HepG2 (cell line): ENCODE measurements at regions not wholly inside any gene's neighbourhood (a gene's known extent, or its start where the extent isn't known, plus 50 kb on each side); places are given as distances from the start of the nearest gene placed in this dataset.

ENCODE experiments used
- E2F2 ChIP-seq: sonication (generic); formaldehyde crosslinking; IDR thresholded peaks from 2 replicates; pipeline ENCODE4 v1.4.0; 2020; ENCODE audit warnings: missing genetic modification reagents, borderline replicate concordance
- FOSL2 ChIP-seq: sonication (generic); formaldehyde crosslinking; IDR thresholded peaks from 2 replicates; pipeline ENCODE4 v1.4.0; 2020; ENCODE audit warnings: missing genetic modification reagents
- GABPB1 ChIP-seq: IDR thresholded peaks from 2 replicates; pipeline ENCODE4 v1.6.1; 2016; ENCODE audit warnings: mild to moderate bottlenecking, missing genetic modification reagents, moderate library complexity, missing compliant biosample characterization
- HNF4A ChIP-seq: sonication (generic); formaldehyde crosslinking; IDR thresholded peaks from 2 replicates; pipeline ENCODE4 v1.4.0; 2020; ENCODE audit warnings: missing genetic modification reagents
- HNRNPL ChIP-seq: fragments of 200-400 bp; formaldehyde crosslinking; IDR thresholded peaks from 2 replicates; pipeline ENCODE4 v1.6.1; 2017; ENCODE audit warnings: mild to moderate bottlenecking, low read depth, low read length
- IKZF5 ChIP-seq: IDR thresholded peaks from 2 replicates; pipeline ENCODE4 v1.6.1; 2018; ENCODE audit warnings: missing genetic modification reagents, mild to moderate bottlenecking, missing compliant biosample characterization
- KDM2A ChIP-seq: sonication (generic); formaldehyde crosslinking; IDR thresholded peaks from 2 replicates; pipeline ENCODE4 v1.4.0; 2020; ENCODE audit warnings: low read depth, missing genetic modification reagents, borderline replicate concordance
- RAD21 ChIP-seq: fragments of 450-650 bp; formaldehyde crosslinking; IDR thresholded peaks from 2 replicates; pipeline ENCODE4 v1.5.0; 2020; ENCODE audit warnings: mild to moderate bottlenecking
- SALL1 ChIP-seq: sonication (generic); formaldehyde crosslinking; IDR thresholded peaks from 2 replicates; pipeline ENCODE4 v1.8.0; 2022; ENCODE audit warnings: mild to moderate bottlenecking, missing genetic modification reagents
- SAP130 ChIP-seq: IDR thresholded peaks from 2 replicates; pipeline ENCODE4 v1.6.1; 2016; ENCODE audit warnings: low read depth
- SSRP1 ChIP-seq: IDR thresholded peaks from 2 replicates; pipeline ENCODE4 v1.6.1; 2016; ENCODE audit warnings: control low read depth
- STAG1 ChIP-seq: sonication (generic); formaldehyde crosslinking; IDR thresholded peaks from 2 replicates; pipeline ENCODE4 v1.4.0; 2020; ENCODE audit warnings: missing genetic modification reagents
- TEAD3 ChIP-seq: optimal IDR thresholded peaks from 2 replicates; pipeline ENCODE3; 2016; ENCODE audit warnings: borderline replicate concordance
- THAP11 ChIP-seq: IDR thresholded peaks from 2 replicates; pipeline ENCODE4 v1.6.1; 2016; ENCODE audit warnings: missing biosample characterization, missing genetic modification reagents
- YY1 ChIP-seq: IDR thresholded peaks from 2 replicates; pipeline ENCODE4 v1.6.1; 2011; ENCODE audit warnings: low read length, low read depth, moderate library complexity, mild to moderate bottlenecking; ENCODE audit not compliant: insufficient read depth, insufficient replicate concordance
- ZBTB33 ChIP-seq: sonication (generic); formaldehyde crosslinking; IDR thresholded peaks from 2 replicates; pipeline ENCODE4 v1.4.0; 2020; ENCODE audit warnings: missing genetic modification reagents
- ZMYM4 ChIP-seq: sonication (generic); formaldehyde crosslinking; IDR thresholded peaks from 2 replicates; pipeline ENCODE4 v1.8.1; 2023; ENCODE audit warnings: mild to moderate bottlenecking, missing genetic modification reagents
- ZNF225 ChIP-seq: sonication (generic); formaldehyde crosslinking; IDR thresholded peaks from 2 replicates; pipeline ENCODE4 v1.4.0; 2020; ENCODE audit warnings: mild to moderate bottlenecking, missing genetic modification reagents
- ZNF3 ChIP-seq: IDR thresholded peaks from 2 replicates; pipeline ENCODE4 v1.7.0; 2017; ENCODE audit warnings: inconsistent platforms
- ZNF563 ChIP-seq: sonication (generic); formaldehyde crosslinking; IDR thresholded peaks from 2 replicates; pipeline ENCODE4 v1.8.0; 2022; ENCODE audit warnings: mild to moderate bottlenecking, moderate library complexity, missing genetic modification reagents
- ZNF574 ChIP-seq: sonication (generic); formaldehyde crosslinking; IDR thresholded peaks from 2 replicates; pipeline ENCODE4 v1.4.0; 2020; ENCODE audit warnings: missing genetic modification reagents
- ZNF576 ChIP-seq: sonication (generic); formaldehyde crosslinking; IDR thresholded peaks from 2 replicates; pipeline ENCODE4 v1.4.0; 2020; ENCODE audit warnings: mild to moderate bottlenecking, missing genetic modification reagents
- ZNF691 ChIP-seq: sonication (generic); formaldehyde crosslinking; IDR thresholded peaks from 2 replicates; pipeline ENCODE4 v1.4.0; 2020; ENCODE audit warnings: missing genetic modification reagents, low read depth, mild to moderate bottlenecking, borderline replicate concordance

GRCh38 chr2:235135990-235136561, 184.3 kb downstream of the SH3BP4 start (continued):
- TF ChIP-seq ZNF574 (CRISPR knock-in tag) (0 out of 2 replicates have a peak, but pooled peaks have one; percentile 23), RAD21 (peak; percentile 88), ZNF691 (peak; percentile 75; the same call in 1 of the 2 replicates), STAG1 (peak; percentile 94), KDM2A (CRISPR knock-in tag) (peak; percentile 74; the same call in 1 of the 2 replicates), YY1 (peak; percentile 49), FOSL2 (CRISPR knock-in tag) (peak; percentile 37; the same call in 1 of the 2 replicates), ZNF563 (CRISPR knock-in tag) (no peak), THAP11 (CRISPR knock-in tag) (peak; percentile 36; the same call in 1 of the 2 replicates), HNF4A (CRISPR knock-in tag) (0 out of 2 replicates have a peak, but pooled peaks have one; percentile 14), ZNF3 (no peak), IKZF5 (CRISPR knock-in tag) (no peak), SAP130 (CRISPR knock-in tag) (peak; percentile 14; the same call in 1 of the 2 replicates), E2F2 (CRISPR knock-in tag) (no peak), GABPB1 (CRISPR knock-in tag) (0 out of 2 replicates have a peak, but pooled peaks have one; percentile 56), ZBTB33 (CRISPR knock-in tag) (peak; percentile 31; the same call in 1 of the 2 replicates), ZNF576 (CRISPR knock-in tag) (no peak), SSRP1 (CRISPR knock-in tag) (no peak), TEAD3 (CRISPR knock-in tag) (peak; percentile 51), ZMYM4 (CRISPR knock-in tag) (peak; percentile 23; the same call in 1 of the 2 replicates), HNRNPL (no peak), SALL1 (CRISPR knock-in tag) (peak; percentile 52; the same call in 1 of the 2 replicates), ZNF225 (CRISPR knock-in tag) (0 out of 2 replicates have a peak, but pooled peaks have one; percentile 46)
